ENCODE measurements at regions not wholly inside any gene's neighbourhood (a gene's known extent, or its start where the extent isn't known, plus 50 kb on each side); places are given as distances from the start of the nearest gene placed in this dataset.

Small RNAs in the stretch of these regions (small RNA-seq; reads per million reads assigned to genes)
- 0 reads per million in 4 donors for gene AL158032.2
